Natural killer cell treated with Interleukin-12 subunit alpha and Interleukin-12 subunit beta and Interleukin-15 and Interleukin-18, amount 100 ng/mL, for 72 hours (primary cell): ENCODE measurements at regions not wholly inside any gene's neighbourhood (a gene's known extent, or its start where the extent isn't known, plus 50 kb on each side); places are given as distances from the start of the nearest gene placed in this dataset.

Source experiments
- ATAC-seq, 2 donors: fragments of 150-1000 bp; cut with Tn5 transposase in 1 of 2; sonication (Bioruptor Pico), chemical (Tn5 transposase) in 1 of 2; 2 replicates each; pipeline ENCODE4 v1.10.0; 2021
- DNase-seq: peaks from one replicate; pipeline ENCODE4 v3.0.0; 2022; ENCODE audit warnings: low spot score
- H3K27ac Mint-ChIP-seq, 2 donors: 1 replicate in 1 of 2; 2 replicates in 1 of 2; pipeline ENCODE4 v1.8.0; 2022; ENCODE audit warnings: mixed read lengths in 2 of 2, mild to moderate bottlenecking in 1 of 2, moderate library complexity in 1 of 2
- H3K27me3 Mint-ChIP-seq, 2 donors: 1 replicate in 1 of 2; 2 replicates in 1 of 2; pipeline ENCODE4 v1.8.0; 2022; ENCODE audit warnings: mixed read lengths in 2 of 2
- H3K36me3 Mint-ChIP-seq: one replicate; pipeline ENCODE4 v1.8.0; 2022; ENCODE audit warnings: mixed read lengths
- H3K4me1 Mint-ChIP-seq, 2 donors: 1 replicate in 1 of 2; 2 replicates in 1 of 2; pipeline ENCODE4 v1.8.0; 2022; ENCODE audit warnings: low read depth in 2 of 2, mixed read lengths in 2 of 2, mild to moderate bottlenecking in 1 of 2
- H3K4me3 Mint-ChIP-seq: one replicate; pipeline ENCODE4 v1.8.0; 2022; ENCODE audit warnings: mixed read lengths
- H3K9me3 Mint-ChIP-seq: 2 replicates; pipeline ENCODE4 v1.8.0; 2022; ENCODE audit warnings: mixed read lengths

GRCh38 chr2:213232649-213233437 is 51.4 kb upstream of the SPAG16 start:
- peak overlapping the region; percentile 30 to 48 for H3K27ac Mint-ChIP-seq
- ATAC-seq: peak; percentile 77
- DNase-seq: peak; percentile 62

GRCh38 chr2:213233438-213234330 is 50.6 kb upstream of the SPAG16 start:
- H3K27ac Mint-ChIP-seq: peak overlapping the region; percentile 30 to 48
- H3K27me3 Mint-ChIP-seq: no peaks in the 10 kb centered on the region
- H3K9me3 Mint-ChIP-seq: no peaks in the 10 kb centered on the region
- ATAC-seq (no peak), DNase-seq (no peak)
- peak overlapping the region; percentile 30 for H3K4me3 Mint-ChIP-seq
- peaks cover 18 to 24% of the 10 kb centered on the region in 2 donors for H3K4me1 Mint-ChIP-seq
- no peaks in the 10 kb centered on the region for H3K36me3 Mint-ChIP-seq

More at GRCh38 chr2:213232649-213233437, 51.4 kb upstream of the SPAG16 start:
- no peaks in the 10 kb centered on the region for H3K9me3 Mint-ChIP-seq
- no peaks in the 10 kb centered on the region for H3K27me3 Mint-ChIP-seq
- no peaks in the 10 kb centered on the region for H3K36me3 Mint-ChIP-seq
- peaks cover 18 to 24% of the 10 kb centered on the region in 2 donors for H3K4me1 Mint-ChIP-seq
- peak overlapping the region; percentile 30 for H3K4me3 Mint-ChIP-seq
